ENCODE measurements at regions not wholly inside any gene's neighbourhood (a gene's known extent, or its start where the extent isn't known, plus 50 kb on each side); places are given as distances from the start of the nearest gene placed in this dataset.
A peak's percentile ranks its signal among the peaks of the same experiment; 100 is the strongest.

- Histone ChIP-seq H3K79me2 (ENCODE audit: insufficient read depth, low read length) (no peaks in the 10 kb centered on the region), H4K20me1 (ENCODE audit: insufficient read depth, low read length) (no peaks in the 10 kb centered on the region), H2AFZ (ENCODE audit: low read length) (no peak overlapping the region), H3K27ac (ENCODE audit: extremely low read length, insufficient read depth, low read length) (no peak overlapping the region), H3K9ac (ENCODE audit: insufficient read depth, low read depth, low read length) (no peak overlapping the region), H3K9me3 (ENCODE audit: low read length) (no peaks in the 10 kb centered on the region), H3K4me2 (ENCODE audit: low read depth, low read length) (no peak overlapping the region), H3K36me3 (replicated peaks in 1 of 2; ENCODE audit: control insufficient read depth in 1 of 2, insufficient read depth in 2 of 2, low read length in 2 of 2) (no peaks in the 10 kb centered on the region), H3K4me1 (ENCODE audit: insufficient read depth, low read length) (peaks cover 50% of the 10 kb centered on the region), H3K27me3 (ENCODE audit: control insufficient read depth in 1 of 2, insufficient read depth in 2 of 2, low read length in 2 of 2) (peaks cover 0 to 6% of the 10 kb centered on the region in 2 experiments; a peak in 3 of 5 replicates), H3K4me3 (replicated peaks in 1 of 3; ENCODE audit: insufficient read depth in 1 of 3, low read depth in 2 of 3, low read length in 3 of 3) (no peak overlapping the region)
- in situ Hi-C loops (cut with HindIII; ENCODE audit: extremely low pct_ligation_motif_present, low pct_unique_long_range_greater_than_20kb) = no loop called here
- FAIRE-seq (no peak), ATAC-seq (peak; percentile 87), DNase-seq (ENCODE audit: low spot score) (peak; percentile 37)
- POLR2A ChIA-PET = interaction anchor here (1.4 kb wide), 1 partner anchor 11 kb away, joined by 3 read pairs; no protein-coding TSS in a partner anchor
- CTCF ChIA-PET (ENCODE audit: low intra/inter-chr PET ratio, low total read pairs) = no interaction called here
- WGBS (ENCODE audit: low lambda C conversion rate) = 40% methylated on average over 6 of the region's 17 CpGs
- BruUV-seq (replicated peaks) = no TSS peak
- intact Hi-C loops (cut with micrococcal nuclease; ENCODE audit: unreplicated experiment) = no loop called here
- TF ChIP-seq ELF3 (CRISPR knock-in tag; IDR thresholded peaks at IDR 0.05) (peak; percentile 60; the same call in 1 of the 2 replicates), CBFB (CRISPR knock-in tag; IDR thresholded peaks at IDR 0.05) (no peak), CREM (IDR thresholded peaks at IDR 0.05) (no peak), CREM (CRISPR knock-in tag; IDR thresholded peaks at IDR 0.05) (no peak), SRF (IDR thresholded peaks at IDR 0.05; ENCODE audit: low read depth, low read length) (no peak), ZNF468 (CRISPR knock-in tag; IDR thresholded peaks at IDR 0.05) (no peak), ZBTB21 (CRISPR knock-in tag; IDR thresholded peaks at IDR 0.05) (no peak), SNAPC2 (CRISPR knock-in tag; IDR thresholded peaks at IDR 0.05) (no peak), ZNF256 (CRISPR knock-in tag; conservative IDR thresholded peaks at IDR 0.05) (no peak), YEATS2 (CRISPR knock-in tag; IDR thresholded peaks at IDR 0.05; ENCODE audit: borderline replicate concordance) (no peak), ATF3 (CRISPR knock-in tag; IDR thresholded peaks at IDR 0.05) (no peak), LCORL (IDR thresholded peaks at IDR 0.05) (no peak), LCORL (CRISPR knock-in tag; IDR thresholded peaks at IDR 0.05) (peak; percentile 35; the same call in 1 of the 2 replicates), TEF (CRISPR knock-in tag; IDR thresholded peaks at IDR 0.05) (no peak), TARDBP (CRISPR knock-in tag; IDR thresholded peaks at IDR 0.05) (no peak), NR0B2 (CRISPR knock-in tag; IDR thresholded peaks at IDR 0.05) (no peak), ZNF780A (CRISPR knock-in tag; IDR thresholded peaks at IDR 0.05) (no peak), ZMYM2 (CRISPR knock-in tag; IDR thresholded peaks at IDR 0.05) (peak; percentile 57; the same call in 1 of the 2 replicates), HOXD1 (CRISPR knock-in tag; IDR thresholded peaks at IDR 0.05) (no peak), HINFP (CRISPR knock-in tag; IDR thresholded peaks at IDR 0.05; ENCODE audit: low read depth) (no peak), ZNF17 (CRISPR knock-in tag; IDR thresholded peaks at IDR 0.05) (no peak), ZMYM4 (CRISPR knock-in tag; IDR thresholded peaks at IDR 0.05) (peak; percentile 85), ZNF569 (CRISPR knock-in tag; IDR thresholded peaks at IDR 0.05; ENCODE audit: borderline replicate concordance) (no peak), ZBTB7B (CRISPR knock-in tag; IDR thresholded peaks at IDR 0.05) (no peak), CBX2 (IDR thresholded peaks at IDR 0.05; ENCODE audit: low read depth, low read length) (no peak), CBX2 (CRISPR knock-in tag; IDR thresholded peaks at IDR 0.05; ENCODE audit: low read depth) (0 out of 2 replicates have a peak, but pooled peaks have one; percentile 46), ZNF749 (CRISPR knock-in tag; IDR thresholded peaks at IDR 0.05; ENCODE audit: borderline replicate concordance) (no peak)
These were observed 92.0 kb upstream of the ERCC6L2 start for GRCh38 chr9:95783426-95783975.

Data from HepG2 (cell line).